ENCODE measurements at regions not wholly inside any gene's neighbourhood (a gene's known extent, or its start where the extent isn't known, plus 50 kb on each side); places are given as distances from the start of the nearest gene placed in this dataset.

DNA sequence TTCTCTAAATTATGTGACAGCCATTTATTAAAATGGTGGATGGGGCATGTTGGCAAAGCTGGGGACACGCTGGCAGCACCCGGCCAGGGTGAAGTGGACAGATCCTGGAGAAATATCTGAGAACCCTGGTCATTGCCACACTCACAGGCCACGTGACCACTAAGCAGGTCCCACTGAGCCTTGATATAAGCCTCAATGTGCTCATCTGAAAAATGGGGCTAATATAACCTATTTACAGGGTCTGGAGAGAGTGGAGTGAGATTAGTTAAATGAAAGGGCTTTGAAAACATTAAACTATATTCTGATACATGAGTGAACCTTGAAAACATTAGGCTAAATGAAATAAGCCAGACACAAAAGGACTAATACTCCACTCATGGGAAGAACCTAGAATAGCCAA, 108.9 kb downstream of the RBFOX3 start:
- no peak for DNase-seq (ENCODE audit: low read depth)

DNA sequence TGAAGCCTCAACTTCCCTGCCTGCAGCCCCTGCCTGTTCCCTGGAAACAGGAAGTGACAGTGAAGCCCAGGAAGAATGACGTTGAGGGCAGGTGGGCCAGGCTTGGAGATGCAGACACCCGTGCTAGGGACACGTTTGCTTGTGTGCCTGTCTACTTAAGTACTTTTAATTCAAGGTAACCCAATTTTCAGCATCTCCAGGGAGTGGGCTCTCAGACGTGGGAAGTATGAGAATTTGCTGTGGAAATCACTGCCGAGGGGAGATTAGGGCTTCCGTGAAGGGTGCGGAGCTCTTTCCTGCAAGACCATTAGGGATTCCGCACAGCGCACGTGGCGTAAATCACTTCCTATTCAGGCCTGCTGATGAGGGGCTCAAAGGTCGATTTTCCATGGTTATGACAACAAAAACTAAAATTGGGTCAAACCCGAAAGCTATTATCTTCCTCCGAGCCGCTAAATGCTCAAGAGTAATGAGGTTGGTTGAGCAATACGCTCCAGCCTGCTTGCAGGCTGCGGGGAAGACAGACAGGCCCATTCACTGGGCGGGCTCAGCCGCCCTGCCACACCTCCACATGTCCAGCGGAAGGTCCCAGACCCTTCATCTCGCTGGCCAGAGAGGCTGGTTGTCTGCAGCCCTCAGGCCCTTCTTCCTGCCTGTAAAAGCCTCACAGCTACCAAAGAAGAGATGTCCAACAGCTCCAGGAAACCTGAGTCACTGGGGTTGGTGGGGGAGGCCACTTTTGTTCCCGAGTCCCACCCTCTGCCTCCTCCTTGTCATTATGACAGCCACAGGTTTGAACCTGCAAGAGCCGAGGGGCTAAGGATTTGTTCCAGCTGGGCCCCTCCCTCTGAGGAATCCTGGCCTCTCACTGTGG, 109.9 kb downstream of the RBFOX3 start:
- DNase-seq (ENCODE audit: low read depth): no peak

DNA sequence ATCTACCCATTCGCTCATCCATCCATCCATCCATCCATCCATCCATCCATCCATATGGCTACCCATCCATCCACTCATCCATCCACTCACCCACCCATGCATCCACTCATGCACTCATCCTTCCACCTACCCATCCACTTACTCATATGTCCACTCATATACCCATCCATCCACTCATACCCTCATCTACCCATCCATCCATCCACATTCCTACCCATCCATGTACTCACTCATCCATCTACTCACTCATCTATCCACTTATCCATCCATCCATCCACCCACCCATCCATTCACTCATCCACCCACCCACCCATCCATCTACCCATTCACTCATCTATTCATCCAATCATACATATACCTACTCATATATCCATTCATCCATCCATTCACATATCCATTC, 112.0 kb downstream of the RBFOX3 start:
- no peak for DNase-seq (ENCODE audit: low read depth)

DNA sequence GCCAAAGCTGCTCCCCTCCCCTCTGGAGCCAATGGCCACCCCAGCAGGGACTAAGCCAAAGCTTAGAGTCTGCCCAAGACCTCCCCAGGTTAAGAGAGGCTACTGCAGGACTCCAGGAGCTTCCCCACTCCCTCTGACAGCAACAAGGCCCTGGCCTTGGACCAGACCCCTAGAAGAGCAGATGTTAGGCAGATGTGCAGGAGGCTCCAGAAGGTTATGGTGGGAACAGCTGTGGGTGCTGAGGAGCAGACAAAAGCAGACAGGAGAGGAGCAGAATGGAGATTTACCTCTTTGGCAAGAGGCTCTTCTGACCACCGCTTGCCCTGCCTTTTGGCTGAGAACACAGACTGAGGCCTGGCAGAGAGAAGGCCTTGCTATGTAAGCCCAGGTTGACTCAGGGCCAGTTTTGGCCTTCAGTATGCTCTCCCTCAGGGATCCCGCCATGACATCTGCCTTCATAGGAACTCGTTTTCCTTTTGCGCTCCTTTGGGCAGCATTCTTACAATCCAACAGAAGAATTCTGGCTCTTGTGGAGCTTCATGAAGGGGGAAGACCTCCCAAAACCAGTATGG, 113.0 kb downstream of the RBFOX3 start:
- no peak for DNase-seq (ENCODE audit: low read depth)

DNA sequence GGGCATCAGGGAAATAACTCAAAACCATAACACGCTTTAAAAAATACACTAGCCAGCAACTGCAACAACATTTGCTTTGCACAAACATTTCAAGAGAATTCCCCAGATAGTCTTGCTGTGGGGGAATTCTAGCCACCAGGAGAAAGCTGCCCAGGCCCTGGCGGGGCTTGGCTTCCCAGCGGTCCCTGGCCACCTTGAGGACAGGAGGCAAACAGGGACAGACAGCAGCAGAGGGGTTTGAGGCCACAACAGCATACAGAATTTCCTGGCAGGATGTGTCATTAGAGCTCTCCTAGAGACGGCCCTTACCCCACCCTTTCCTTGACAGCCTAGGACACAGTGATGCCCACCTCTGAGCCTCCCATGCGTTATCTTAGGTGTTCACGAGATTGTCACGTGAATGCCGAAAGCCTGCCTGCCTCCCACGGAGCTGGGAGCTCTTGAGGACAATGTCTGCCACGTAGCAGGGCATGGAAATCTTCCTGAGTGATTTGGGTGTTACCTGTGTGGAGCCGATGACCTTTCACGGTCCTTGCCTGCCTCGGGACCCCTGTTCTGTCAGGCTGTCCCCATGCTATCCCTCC, 114.3 kb downstream of the RBFOX3 start:
- no peak for DNase-seq (ENCODE audit: low read depth)

- no peak for DNase-seq (ENCODE audit: low read depth)
These were observed 115.2 kb downstream of the RBFOX3 start for GRCh38 chr17:79495665-79496064.

- no peak for DNase-seq (ENCODE audit: low read depth)
These were observed 119.8 kb downstream of the RBFOX3 start for GRCh38 chr17:79491006-79491405.

- no peak for DNase-seq (ENCODE audit: low read depth)
These were observed 120.3 kb downstream of the RBFOX3 start for GRCh38 chr17:79490530-79490929.

DNA sequence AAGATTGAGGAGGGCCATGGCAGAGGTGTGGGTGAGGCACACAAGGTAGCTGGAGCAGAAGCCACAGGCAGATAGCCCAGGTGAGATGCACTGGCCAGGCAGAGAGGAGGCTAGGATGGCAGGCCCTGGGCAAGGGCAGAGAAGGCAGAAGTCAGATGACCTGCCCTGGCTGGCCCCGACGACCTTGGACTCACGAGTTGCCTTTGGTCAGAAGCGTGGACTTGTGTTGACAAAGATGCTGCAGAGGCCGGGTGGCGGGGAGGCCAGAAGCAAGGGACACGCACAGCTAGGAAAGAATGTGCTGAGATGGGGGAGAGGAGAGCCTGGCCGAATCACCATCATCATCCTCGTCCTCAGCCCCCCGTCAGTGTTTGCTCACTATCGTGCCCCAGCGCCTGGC, 123.7 kb downstream of the RBFOX3 start:
- no peak for DNase-seq (ENCODE audit: low read depth)

GRCh38 chr17:79485991-79486390, 124.9 kb downstream of the RBFOX3 start:
- no peak for DNase-seq (ENCODE audit: low read depth)

DNA sequence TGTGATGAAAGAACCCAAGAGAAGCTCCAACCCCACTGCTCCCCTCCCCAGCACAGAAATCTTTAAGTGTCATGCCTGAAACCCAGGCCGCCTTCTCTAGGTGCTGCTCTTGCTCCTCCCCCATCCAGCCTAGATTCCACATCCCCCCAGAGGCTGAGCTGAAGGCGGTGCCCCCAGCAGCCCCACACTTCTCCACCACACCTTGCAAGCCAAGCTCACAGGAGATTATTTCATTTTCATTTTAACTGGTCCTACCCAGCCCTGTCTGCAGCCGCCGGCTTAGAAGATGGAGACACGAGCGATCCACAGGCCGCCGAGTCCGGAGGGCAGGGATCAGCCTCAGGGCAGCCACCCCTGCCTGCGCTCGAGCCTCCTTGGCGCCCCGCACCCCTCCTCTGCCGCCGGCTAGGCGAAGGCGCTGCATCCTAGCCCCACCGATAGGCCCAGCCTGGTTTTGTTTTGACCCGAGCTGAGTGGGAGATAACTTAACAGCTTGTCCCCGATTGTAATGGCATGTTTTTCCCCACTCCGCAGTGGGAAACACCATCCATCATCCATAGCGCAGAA, 125.3 kb downstream of the RBFOX3 start:
- no peak for DNase-seq (ENCODE audit: low read depth)

DNA sequence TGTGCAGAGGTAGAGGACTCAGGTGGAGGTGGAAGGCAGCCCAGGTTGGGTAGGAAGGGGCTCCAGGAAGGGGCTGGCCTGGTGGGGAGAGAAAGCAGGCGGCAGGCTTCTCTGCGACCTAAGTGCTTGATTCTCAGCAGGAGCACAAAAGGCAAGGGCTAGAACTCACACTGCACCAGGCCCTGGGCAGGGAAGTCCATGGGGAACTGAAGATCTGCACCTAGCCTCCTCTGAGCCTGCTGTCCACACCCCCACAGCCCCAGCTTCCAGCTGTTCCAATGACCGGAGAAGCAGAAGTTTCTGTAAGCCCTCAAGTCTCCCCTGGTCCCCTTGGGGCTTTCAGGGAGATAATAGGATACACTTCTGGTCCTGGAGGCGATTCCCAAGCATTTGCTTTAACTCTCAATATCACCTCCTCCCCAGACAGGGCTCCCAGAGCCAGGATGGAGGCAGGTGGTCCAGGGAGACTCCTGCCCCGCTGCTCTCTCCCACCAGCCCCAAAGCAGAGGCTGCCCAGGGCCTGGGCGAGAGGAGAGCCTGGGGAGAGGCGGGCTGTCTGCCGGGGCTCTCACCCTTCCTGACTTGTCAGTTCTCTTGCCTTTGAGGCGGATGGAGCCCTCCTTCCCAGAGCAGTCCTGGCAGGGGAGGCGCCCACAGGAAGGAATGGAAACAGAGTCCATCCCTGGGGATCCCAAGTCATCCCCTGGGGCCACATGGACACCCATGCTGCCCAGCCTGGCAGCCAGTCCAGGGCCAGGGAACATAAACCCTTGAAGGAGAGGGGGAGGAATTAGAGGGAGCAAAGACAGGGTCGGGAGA, 126.0 kb downstream of the RBFOX3 start:
- no peak for DNase-seq (ENCODE audit: low read depth)

DNA sequence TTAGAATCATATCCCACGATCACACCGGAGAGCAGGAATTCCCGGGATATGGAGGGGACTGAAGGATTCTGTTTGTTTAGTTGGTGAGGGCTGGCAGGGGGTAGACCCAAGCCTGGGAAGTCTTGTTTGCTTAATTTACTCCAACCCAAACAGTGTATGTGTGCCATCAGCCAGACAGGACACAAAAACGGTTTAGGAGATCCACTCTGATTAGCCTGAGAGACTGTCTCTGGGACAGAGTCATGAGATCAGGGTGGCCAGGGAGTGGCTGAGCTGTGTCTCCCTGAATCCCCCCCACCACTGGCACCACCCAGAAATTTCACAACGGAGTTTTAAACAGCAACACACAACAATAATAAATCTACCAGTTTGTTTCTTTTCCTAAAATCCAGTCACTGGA, 127.0 kb downstream of the RBFOX3 start:
- no peak for DNase-seq (ENCODE audit: low read depth)

DNA sequence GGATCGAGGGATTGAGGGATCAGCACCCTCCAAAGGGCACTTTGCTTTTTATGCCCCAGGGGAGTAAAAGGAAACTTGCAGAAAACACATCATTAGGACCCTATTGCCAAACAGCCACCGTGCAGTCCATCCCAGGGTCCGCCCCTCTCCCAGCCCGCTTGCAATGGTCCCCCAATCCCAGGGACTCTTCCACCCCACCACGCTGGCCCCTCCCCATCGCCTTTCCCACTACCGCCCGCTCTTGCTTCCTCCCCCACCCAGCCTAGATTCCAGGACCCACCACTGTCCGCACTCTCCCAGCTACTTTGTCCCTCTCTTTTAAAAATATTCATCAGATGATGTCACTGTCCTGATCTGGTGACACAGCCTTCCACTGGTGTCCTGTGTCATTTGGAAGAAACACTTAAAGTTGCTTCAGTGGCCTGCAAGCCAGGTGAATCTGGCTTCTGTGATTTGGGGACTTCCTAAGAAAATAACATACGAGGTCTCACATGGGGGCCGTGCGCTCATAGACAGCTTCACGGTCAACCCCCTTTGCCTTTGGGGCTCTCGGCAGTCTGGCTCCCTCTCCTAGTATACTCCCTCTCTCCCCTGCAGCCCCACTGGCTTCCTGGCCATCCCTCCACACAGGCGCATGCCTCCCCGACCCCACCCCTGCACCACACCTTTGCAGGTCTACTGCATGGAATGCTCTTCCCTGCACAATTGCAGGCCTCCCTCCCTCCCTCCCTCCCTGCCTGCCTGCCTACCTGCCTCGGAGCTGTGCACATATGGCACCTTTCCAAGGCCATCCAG, 127.9 kb downstream of the RBFOX3 start:
- DNase-seq (ENCODE audit: low read depth): no peak

GRCh38 chr17:79479876-79480275, 131.0 kb downstream of the RBFOX3 start:
- no peak for DNase-seq (ENCODE audit: low read depth)

- DNase-seq (ENCODE audit: low read depth): no peak
These were observed 132.0 kb downstream of the RBFOX3 start for GRCh38 chr17:79478841-79479240.

- no peak for DNase-seq (ENCODE audit: low read depth)
These were observed 132.8 kb downstream of the RBFOX3 start for GRCh38 chr17:79478051-79478461.

GRCh38 chr17:79476074-79476652, 134.7 kb downstream of the RBFOX3 start:
- no peak for DNase-seq (ENCODE audit: low read depth)

DNA sequence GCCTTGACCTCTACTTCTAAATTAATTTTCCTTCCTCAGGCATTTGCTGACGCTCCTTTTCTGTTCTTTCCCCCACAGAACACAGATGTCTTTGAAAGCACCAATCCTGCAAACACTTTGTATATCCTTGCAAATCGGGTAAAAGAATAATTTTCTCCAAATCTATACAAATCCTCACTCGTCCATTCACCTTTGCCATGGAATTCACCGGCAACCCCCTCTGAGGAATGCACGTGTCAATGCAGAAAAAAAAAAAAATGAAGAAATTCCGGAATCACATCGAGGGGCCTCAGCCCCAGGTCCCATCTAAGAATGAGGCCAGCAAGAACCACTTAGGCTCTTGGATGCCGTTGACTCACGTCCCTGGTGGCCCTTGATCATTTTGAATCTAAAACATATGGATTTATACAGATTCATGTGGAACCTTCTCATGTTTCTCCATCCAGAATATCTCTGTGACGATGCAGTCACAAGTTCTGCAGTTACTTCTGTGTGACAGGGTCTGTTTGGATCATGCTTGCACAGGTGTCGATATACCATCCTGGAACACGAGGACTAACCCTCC, 136.9 kb downstream of the RBFOX3 start:
- no peak for DNase-seq (ENCODE audit: low read depth)

DNA sequence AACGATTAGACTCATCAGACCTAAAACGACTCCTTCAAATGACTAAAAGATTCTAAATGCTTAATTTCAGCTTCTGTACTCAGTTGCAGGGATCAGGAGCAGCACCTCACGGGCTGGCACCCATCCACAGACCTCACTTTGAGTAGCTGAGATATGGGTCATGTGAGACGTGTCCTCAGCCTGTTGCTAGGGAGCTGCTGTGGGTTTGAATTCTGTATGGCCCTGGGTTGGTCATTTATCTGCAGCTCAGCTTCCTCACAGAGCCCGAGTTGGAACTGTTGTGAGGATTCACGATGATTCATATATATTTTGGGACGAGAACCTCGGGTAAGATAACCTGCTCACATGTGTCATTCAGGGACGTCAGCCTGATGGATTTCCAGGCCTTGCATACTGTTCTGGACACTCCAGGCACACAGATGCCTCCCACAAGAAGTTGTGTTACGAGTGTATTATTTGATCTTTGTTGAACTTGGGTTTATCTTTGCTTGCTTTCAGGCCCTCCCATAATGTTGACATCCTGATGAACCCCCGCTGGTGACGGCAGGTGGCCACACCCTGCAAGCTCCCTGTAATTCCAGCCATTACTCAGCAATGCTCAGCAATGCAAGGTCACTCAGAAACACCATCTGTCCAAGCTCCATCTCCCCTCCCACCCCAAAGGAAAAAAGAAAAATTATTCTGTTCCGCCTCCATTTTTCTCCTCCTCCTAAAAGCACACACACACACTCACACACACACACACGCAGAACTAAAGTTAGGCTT, 137.6 kb downstream of the RBFOX3 start:
- DNase-seq (ENCODE audit: low read depth): no peak

Measured in activated T-helper 9 cell treated with anti-CD3 and anti-CD28 coated beads, Interleukin-2, amount 50 U/mL, for 16 hours (primary cell).